ENCODE measurements at regions not wholly inside any gene's neighbourhood (a gene's known extent, or its start where the extent isn't known, plus 50 kb on each side); places are given as distances from the start of the nearest gene placed in this dataset.

GRCh38 chr11:8749202-8749601 is 66.6 kb downstream of the RPL27A start:
- no peaks in the 10 kb centered on the region for H3K27me3 ChIP-seq (ENCODE audit: insufficient read depth, low read depth)
- H3K27ac ChIP-seq: no peak overlapping the region
- H4K20me1 ChIP-seq (ENCODE audit: insufficient read depth): no peaks in the 10 kb centered on the region
- POLR2A ChIA-PET (ENCODE audit: unreplicated experiment): interaction anchor here (0.7 kb wide), 1 partner anchor 30 kb away, joined by 3 read pairs; no protein-coding TSS in a partner anchor
- DNase-seq: no peak
- H3F3A ChIP-seq (ENCODE audit: insufficient read depth, low read depth): no peaks in the 10 kb centered on the region
- H3K9me3 ChIP-seq (ENCODE audit: insufficient read depth, low read depth): no peaks in the 10 kb centered on the region
- no peak for TF ChIP-seq EZH2 (IDR thresholded peaks at IDR 0.05; ENCODE audit: low read depth)
- TF ChIP-seq, protein P1, sequence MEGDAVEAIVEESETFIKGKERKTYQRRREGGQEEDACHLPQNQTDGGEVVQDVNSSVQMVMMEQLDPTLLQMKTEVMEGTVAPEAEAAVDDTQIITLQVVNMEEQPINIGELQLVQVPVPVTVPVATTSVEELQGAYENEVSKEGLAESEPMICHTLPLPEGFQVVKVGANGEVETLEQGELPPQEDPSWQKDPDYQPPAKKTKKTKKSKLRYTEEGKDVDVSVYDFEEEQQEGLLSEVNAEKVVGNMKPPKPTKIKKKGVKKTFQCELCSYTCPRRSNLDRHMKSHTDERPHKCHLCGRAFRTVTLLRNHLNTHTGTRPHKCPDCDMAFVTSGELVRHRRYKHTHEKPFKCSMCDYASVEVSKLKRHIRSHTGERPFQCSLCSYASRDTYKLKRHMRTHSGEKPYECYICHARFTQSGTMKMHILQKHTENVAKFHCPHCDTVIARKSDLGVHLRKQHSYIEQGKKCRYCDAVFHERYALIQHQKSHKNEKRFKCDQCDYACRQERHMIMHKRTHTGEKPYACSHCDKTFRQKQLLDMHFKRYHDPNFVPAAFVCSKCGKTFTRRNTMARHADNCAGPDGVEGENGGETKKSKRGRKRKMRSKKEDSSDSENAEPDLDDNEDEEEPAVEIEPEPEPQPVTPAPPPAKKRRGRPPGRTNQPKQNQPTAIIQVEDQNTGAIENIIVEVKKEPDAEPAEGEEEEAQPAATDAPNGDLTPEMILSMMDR (conservative IDR thresholded peaks at IDR 0.05): no peak
- no peak overlapping the region for H3K4me2 ChIP-seq
- BruUV-seq (replicated peaks): no TSS peak
- no peaks in the 10 kb centered on the region for H3K9me2 ChIP-seq (ENCODE audit: insufficient read depth)
- no peak overlapping the region for H2AFZ ChIP-seq
- no peak overlapping the region for H3K4me3 ChIP-seq
- CTCF ChIA-PET: interaction anchor here (0.6 kb wide), 1 partner anchor 10 kb away, joined by 3 read pairs; no protein-coding TSS in a partner anchor
- H3K79me2 ChIP-seq (ENCODE audit: low read depth): no peaks in the 10 kb centered on the region
- intact Hi-C loops (cut with micrococcal nuclease; ENCODE audit: unreplicated experiment): no loop called here
- peaks cover 10% of the 10 kb centered on the region for H3K4me1 ChIP-seq (replicated peaks; ENCODE audit: insufficient read depth)
- no peaks in the 10 kb centered on the region for H3K36me3 ChIP-seq (ENCODE audit: low read depth)

DNA sequence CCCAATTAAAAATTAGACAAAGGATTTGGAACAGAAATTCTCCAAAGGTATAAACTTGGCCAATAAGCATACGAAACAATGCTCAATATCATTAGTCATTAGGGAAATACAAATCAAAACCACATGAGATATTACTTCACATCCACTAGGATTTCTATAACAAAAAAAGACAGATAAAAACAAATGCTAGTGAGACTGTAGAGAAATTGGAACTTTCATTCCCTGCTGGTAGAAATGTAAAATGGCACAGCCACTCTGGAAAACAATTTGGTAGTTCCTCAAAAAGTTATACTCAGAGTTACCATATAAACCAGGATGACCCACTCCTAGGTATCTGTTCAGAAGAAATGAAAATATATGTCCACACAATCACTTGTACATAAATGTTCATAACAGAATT is 71.6 kb downstream of the RPL27A start:
- H3K9me2 ChIP-seq (ENCODE audit: insufficient read depth): no peaks in the 10 kb centered on the region
- no peak for DNase-seq
- no peak overlapping the region for H3K4me2 ChIP-seq
- no peaks in the 10 kb centered on the region for H3K9me3 ChIP-seq (ENCODE audit: insufficient read depth, low read depth)
- H3K4me1 ChIP-seq (replicated peaks; ENCODE audit: insufficient read depth): no peaks in the 10 kb centered on the region
- no peaks in the 10 kb centered on the region for H3K79me2 ChIP-seq (ENCODE audit: low read depth)
- no peaks in the 10 kb centered on the region for H4K20me1 ChIP-seq (ENCODE audit: insufficient read depth)
- no peak overlapping the region for H3K4me3 ChIP-seq
- POLR2A ChIA-PET (ENCODE audit: unreplicated experiment): no interaction called here
- BruUV-seq (replicated peaks): no TSS peak
- TF ChIP-seq EZH2 (IDR thresholded peaks at IDR 0.05; ENCODE audit: low read depth): no peak
- TF ChIP-seq, protein P1 (conservative IDR thresholded peaks at IDR 0.05): no peak
- H3F3A ChIP-seq (ENCODE audit: insufficient read depth, low read depth): no peaks in the 10 kb centered on the region
- no peak overlapping the region for H3K27ac ChIP-seq
- CTCF ChIA-PET: no interaction called here
- H2AFZ ChIP-seq: no peak overlapping the region
- no peaks in the 10 kb centered on the region for H3K27me3 ChIP-seq (ENCODE audit: insufficient read depth, low read depth)
- intact Hi-C loops (cut with micrococcal nuclease; ENCODE audit: unreplicated experiment): no loop called here
- H3K36me3 ChIP-seq (ENCODE audit: low read depth): no peaks in the 10 kb centered on the region

DNA sequence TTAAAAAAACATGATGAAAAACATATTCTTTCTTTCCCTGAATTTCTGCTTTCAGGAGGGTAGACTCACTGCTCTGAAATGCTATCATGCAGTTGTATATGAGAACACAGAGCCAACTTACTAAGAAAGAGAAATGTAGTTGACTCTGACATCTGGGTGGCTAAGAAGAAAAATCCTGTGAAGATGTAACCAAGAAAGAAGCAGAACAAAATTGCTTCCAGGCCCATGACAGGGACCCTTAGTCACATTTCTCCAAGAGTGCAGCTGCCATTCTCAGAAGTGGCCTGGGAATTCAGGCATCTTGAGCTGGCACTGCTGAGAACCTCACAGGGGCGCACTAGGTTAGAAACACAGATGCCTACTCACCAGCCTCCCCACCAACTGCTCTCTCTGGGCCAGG is 73.6 kb downstream of the RPL27A start:
- H3K79me2 ChIP-seq (ENCODE audit: low read depth): no peaks in the 10 kb centered on the region

More for the DNA sequence above, 73.6 kb downstream of the RPL27A start:
- no peak for DNase-seq
- ChIA-PET CTCF (no interaction called here), POLR2A (ENCODE audit: unreplicated experiment) (no interaction called here)
- Histone ChIP-seq H3K9me2 (ENCODE audit: insufficient read depth) (no peaks in the 10 kb centered on the region), H3K27ac (no peak overlapping the region), H3K9me3 (ENCODE audit: insufficient read depth, low read depth) (no peaks in the 10 kb centered on the region), H2AFZ (no peak overlapping the region), H3K4me3 (no peak overlapping the region), H3K36me3 (ENCODE audit: low read depth) (no peaks in the 10 kb centered on the region), H4K20me1 (ENCODE audit: insufficient read depth) (no peaks in the 10 kb centered on the region), H3K4me1 (replicated peaks; ENCODE audit: insufficient read depth) (no peaks in the 10 kb centered on the region), H3K4me2 (no peak overlapping the region), H3F3A (ENCODE audit: insufficient read depth, low read depth) (no peaks in the 10 kb centered on the region), H3K27me3 (ENCODE audit: insufficient read depth, low read depth) (no peaks in the 10 kb centered on the region)
- no peak for TF ChIP-seq EZH2 (IDR thresholded peaks at IDR 0.05; ENCODE audit: low read depth)
- TF ChIP-seq, protein P1 (conservative IDR thresholded peaks at IDR 0.05): no peak
- no TSS peak for BruUV-seq (replicated peaks)
- intact Hi-C loops (cut with micrococcal nuclease; ENCODE audit: unreplicated experiment): no loop called here
